Thyroid gland (tissue), 4 donors: ENCODE measurements at regions not wholly inside any gene's neighbourhood (a gene's known extent, or its start where the extent isn't known, plus 50 kb on each side); places are given as distances from the start of the nearest gene placed in this dataset.

ENCODE experiments used
- CTCF ChIP-seq, 6 experiments: fragments of 200-600 bp in 3 of 6; fragments of 450-650 bp in 3 of 6; sonication (generic) in 3 of 6; IDR thresholded peaks; one replicate each; pipeline ENCODE4 v1.5.1; 2016 to 2019; ENCODE audit warnings: antibody characterized with exemption in 6 of 6, mild to moderate bottlenecking in 2 of 6, inconsistent platforms in 1 of 6, moderate library complexity in 1 of 6
- POLR2A ChIP-seq, 2 donors: fragments of 450-650 bp; IDR thresholded peaks; one replicate each; pipeline ENCODE4 v1.6.1; 2017; ENCODE audit warnings: antibody characterized with exemption in 2 of 2, mild to moderate bottlenecking in 2 of 2, moderate library complexity in 1 of 2

- TF ChIP-seq POLR2A (IDR thresholded peaks at IDR 0.05) (no peak), CTCF (IDR thresholded peaks at IDR 0.05) (no peak)
These were observed 100.2 kb downstream of the CEBPB start for GRCh38 chr20:50290808-50291207.
